GM19397 (cell line): ENCODE measurements at regions not wholly inside any gene's neighbourhood (a gene's known extent, or its start where the extent isn't known, plus 50 kb on each side); places are given as distances from the start of the nearest gene placed in this dataset.
"Not testable (repeated sequence)": the region's sequence is repeated elsewhere in the genome, so short reads cannot be mapped to it uniquely, and the experiment has no call there.

Experiments
- ATAC-seq: cut with Tn5 transposase; IDR thresholded peaks from one replicate; pipeline ENCODE4 v1.9.1; 2021; ENCODE audit warnings: mild to moderate bottlenecking, moderate library complexity; ENCODE audit not compliant: unreplicated experiment

DNA sequence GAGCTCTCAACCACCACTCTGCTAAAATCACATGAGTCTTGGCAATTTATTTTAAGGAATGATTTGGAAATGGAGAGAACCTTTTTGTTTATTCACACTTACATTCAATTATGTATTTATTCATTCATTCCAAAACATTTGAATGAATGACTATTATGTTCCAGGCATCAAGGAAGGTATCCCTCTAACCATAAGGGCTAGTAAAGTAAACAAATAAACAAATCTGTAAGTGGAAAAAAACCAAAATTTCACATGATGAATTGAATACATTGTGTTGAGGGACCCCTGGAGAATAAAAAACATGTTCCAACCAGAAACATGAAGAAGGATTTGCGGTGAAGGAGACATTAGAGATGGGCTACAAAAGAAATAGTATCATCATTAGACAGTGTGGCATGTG is 677.8 kb downstream of the TOX3 start:
- ATAC-seq, result no peak

DNA sequence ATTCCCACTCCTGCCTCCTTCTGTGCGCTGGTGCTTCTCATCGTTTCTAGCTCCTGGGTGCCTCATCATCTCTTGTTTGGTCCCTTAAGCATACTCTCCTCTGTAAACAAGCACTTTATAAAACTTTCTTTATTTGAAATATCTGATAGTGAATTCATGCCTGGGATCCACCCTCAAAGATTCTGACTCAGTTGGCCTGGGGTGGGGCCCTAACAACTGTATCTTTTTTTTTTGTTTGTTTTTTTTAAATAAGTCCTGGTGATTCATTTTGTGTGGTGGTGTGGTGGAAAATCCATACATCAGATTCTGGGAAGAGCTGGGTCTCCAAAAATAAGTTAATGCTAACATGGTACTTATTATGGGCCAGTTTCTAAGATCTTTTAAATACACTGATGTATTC is 678.3 kb downstream of the TOX3 start:
- ATAC-seq, result no peak

GRCh38 chr16:51867386-51868065 is 679.4 kb downstream of the TOX3 start:
- no peak for ATAC-seq

- ATAC-seq, result no peak
These were observed 682.4 kb downstream of the TOX3 start for GRCh38 chr16:51864575-51864974.

- no peak for ATAC-seq
These were observed 692.5 kb downstream of the TOX3 start for GRCh38 chr16:51854401-51854951.

DNA sequence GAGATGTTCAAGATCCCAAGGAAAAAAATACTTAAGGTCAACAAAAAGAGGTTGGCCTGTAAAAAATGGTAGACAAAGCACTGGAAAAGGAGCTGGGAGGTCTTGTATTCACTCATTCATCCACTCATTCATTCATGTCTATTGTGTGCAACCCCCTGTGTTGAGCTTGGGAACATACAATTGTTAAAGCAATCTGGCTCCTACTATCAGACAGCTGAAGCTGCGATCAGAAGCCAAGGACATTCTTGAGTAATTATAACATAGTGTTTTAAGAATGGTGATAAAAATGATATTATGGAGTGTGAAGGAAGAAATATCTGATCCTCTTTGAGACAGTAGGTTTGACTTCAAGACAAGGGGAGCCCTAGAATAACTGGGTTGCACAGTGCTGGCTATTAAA is 693.4 kb downstream of the TOX3 start:
- no peak for ATAC-seq

DNA sequence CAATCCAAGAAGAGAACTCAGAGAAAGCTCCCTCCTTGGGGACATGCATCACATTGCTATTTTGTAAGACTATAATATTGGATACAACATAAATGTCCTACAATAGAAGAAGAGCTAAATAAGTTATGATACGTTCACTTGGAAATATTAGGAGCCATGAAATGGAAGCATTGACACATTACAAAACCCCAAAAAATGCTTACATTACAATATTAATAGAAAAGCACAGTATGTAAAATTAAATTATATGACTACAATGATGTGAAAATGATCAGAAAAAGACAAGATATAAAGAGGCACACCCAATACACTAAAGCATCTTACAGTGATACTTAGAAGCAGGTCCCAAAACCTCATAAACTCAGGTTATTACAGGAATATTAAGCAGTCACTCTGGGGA is 694.1 kb downstream of the TOX3 start:
- ATAC-seq, result no peak

- no peak for ATAC-seq
These were observed 695.8 kb downstream of the TOX3 start for GRCh38 chr16:51851111-51851510.

DNA sequence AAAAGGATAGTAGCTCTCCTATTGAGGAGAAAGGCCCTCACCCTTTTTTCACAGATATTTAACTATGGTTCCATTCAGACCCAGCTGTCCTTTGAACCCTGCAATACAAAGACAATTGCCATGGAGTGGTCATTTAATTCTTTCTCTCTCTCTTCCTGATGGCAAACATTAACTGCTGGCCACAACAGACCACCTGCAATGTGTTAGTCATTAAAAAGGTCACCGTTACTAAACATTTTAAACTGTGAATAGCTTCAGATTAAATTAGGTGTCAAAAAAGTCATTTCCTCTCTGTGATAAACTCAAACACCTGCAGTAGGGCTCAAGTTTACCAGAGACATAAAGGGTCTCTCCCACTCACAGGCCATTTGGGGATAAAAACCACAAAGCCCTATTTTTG is 697.2 kb downstream of the TOX3 start:
- no peak for ATAC-seq

GRCh38 chr16:51845586-51846305 is 694.7 kb upstream of the SALL1 start:
- ATAC-seq, result no peak

DNA sequence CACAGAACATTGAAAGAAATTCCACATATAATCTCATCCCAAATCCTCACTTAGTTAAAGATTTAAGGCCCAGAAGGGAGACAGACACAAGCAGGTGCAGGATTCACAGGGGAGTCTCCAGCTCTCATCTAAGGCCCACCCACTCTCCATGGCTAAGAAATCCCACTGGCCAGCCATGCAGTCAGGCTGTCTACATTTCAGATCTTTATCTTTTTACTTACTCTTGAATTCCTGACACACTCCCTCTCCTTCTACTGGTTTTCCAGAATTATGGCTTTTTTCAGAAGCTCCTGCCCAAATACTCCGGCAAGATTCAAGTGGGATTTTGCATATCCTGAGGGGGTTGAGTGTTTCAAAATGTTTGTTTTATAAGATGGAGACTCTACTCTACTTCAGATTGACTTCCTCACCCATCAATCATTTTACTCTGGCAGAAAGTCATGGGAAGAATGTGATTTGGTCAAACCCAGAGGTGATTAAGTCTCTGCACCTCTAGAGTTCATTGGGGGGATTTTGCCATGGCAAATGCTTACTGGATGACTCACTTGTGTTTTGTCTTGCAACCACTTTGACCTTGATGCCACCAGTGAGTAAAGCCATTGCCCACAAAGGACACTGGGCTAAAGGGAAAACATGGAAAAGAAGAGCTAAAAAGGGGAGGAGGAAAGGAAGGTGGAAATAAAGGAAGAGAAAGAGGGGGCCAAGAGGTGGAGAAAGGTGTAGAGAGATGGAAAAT is 688.8 kb upstream of the SALL1 start:
- no peak for ATAC-seq

- no peak for ATAC-seq
These were observed 683.7 kb upstream of the SALL1 start for GRCh38 chr16:51834794-51835193.

- no peak for ATAC-seq
These were observed 683.1 kb upstream of the SALL1 start for GRCh38 chr16:51834133-51834532.

GRCh38 chr16:51831595-51832367 is 680.7 kb upstream of the SALL1 start:
- peak; percentile 59 for ATAC-seq

DNA sequence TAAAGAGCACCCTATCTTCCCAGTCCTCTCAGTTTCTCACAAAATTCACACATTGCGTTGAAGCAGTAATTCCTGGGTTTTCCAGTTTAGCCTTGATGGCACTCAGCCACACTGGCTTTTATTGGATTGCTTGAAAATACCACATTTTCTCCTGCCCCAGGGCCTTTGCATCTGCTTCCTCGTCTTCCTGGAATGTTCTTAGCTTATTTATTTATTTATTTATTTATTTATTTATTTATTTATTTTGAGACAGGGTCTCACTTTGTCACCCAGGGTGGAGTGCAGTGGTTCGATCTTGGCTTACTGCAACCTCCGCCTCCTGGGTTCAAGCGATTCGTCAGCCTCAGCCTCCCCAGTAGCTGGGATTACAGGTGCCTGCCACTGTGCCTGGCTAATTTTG is 680.0 kb upstream of the SALL1 start:
- not testable (repeated sequence) for ATAC-seq

DNA sequence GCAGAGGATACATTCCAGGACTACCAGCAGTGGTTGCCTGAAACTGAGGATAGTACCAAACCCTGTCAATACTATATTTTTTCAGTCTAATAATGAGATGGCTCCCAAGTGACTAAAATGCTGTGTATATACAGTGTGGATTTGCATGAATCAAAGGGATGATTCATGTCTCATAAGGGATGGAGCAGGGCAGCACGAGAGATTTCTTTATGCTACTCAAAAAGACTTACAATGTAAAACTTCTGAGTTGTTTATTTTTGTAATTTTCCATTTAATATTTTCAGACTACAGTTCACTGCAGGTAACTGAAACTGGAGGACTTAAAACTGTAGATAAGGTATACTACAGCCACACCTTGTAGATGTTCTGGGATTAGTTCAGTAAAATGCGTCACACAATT is 674.7 kb upstream of the SALL1 start:
- ATAC-seq, result no peak

GRCh38 chr16:51822471-51822870 is 671.4 kb upstream of the SALL1 start:
- no peak for ATAC-seq

- ATAC-seq, result no peak
These were observed 670.5 kb upstream of the SALL1 start for GRCh38 chr16:51821527-51821926.

- ATAC-seq, result no peak
These were observed 669.1 kb upstream of the SALL1 start for GRCh38 chr16:51820176-51820575.

DNA sequence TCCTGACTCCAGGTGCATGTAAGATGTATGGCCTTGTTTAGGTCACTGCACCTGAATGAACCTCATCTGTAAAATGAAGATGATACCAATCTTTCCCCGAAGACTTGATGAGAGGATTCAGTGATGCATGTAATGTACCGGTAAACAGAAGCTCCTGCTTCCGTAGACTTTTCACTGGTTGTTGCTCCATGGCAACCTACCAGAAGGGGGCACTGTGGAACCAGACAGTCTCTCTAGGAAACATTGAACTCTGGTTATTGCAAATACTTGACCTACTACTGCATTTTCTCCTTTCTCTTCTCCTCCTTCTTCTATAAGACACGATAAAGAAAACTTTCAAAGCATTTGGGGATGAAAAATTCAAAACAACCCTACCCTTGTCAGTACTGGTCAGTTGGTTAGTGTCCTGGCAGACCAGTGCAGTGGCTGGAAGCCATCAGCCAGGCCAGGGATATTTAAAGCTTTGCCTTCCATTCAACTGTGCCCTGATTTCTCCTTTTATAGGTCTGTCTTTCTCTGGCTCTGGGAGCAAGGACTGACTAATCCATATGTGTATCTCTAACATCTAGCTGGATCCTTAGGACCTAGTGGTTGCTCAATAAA is 667.4 kb upstream of the SALL1 start:
- ATAC-seq, result no peak

GRCh38 chr16:51816929-51817328 is 665.9 kb upstream of the SALL1 start:
- no peak for ATAC-seq
